ENCODE measurements at regions not wholly inside any gene's neighbourhood (a gene's known extent, or its start where the extent isn't known, plus 50 kb on each side); places are given as distances from the start of the nearest gene placed in this dataset.
A peak's percentile ranks its signal among the peaks of the same experiment; 100 is the strongest.

DNA sequence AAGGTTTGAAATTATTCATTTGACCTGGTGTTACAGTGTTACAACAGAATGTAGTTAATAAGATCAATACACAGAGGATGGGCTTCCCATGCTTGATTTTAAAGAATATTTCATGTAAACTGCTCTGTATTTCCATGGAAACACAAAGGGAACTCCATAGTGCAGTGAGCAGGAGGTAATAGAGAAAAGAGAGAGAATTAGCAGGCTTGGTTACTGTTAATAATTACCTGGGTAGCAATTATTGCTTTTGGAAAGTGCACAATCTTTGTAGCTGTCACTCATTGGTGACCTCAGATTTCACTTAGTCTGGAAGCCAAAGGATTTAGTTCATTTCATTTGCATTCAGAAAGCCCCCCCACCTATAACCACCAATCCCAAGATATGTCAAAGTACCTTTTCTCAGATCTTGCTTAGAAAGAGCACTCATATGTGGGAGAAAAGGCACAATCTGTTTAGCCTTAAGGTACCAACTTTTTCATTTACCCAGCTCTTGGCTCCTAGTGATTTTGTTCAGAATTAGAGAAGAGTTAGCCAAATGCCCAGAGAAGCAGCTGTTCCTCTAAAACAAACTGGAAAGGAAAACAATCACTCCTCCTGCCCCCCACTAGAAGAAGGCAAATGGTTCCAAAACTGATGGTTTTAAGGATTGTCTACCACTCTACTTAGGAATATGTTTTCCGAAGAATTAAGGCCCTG lies 234.5 kb upstream of the SLC24A2 start:
- no peak overlapping the region for H3K9ac ChIP-seq (ENCODE audit: insufficient read length)

GRCh38 chr9:20022410-20022809 lies 233.6 kb upstream of the SLC24A2 start:
- no peak for DNase-seq (ENCODE audit: low read depth, low spot score)
- Histone ChIP-seq H3K36me3 (ENCODE audit: insufficient read depth, low read length) (no peaks in the 10 kb centered on the region), H3K27ac (no peak overlapping the region), H3K9me3 (ENCODE audit: low read depth, low read length) (no peaks in the 10 kb centered on the region), H3K4me3 (no peak overlapping the region), H3K9ac (ENCODE audit: insufficient read length) (no peak overlapping the region)
- TF ChIP-seq POLR2AphosphoS5 (IDR thresholded peaks at IDR 0.05; ENCODE audit: borderline replicate concordance, low read depth, low read length): no peak
- TF ChIP-seq EZH2 (IDR thresholded peaks at IDR 0.05): no peak
- no peak for TF ChIP-seq FOXP2 (optimal IDR thresholded peaks at IDR 0.05; ENCODE audit: control extremely low read depth, extremely low read length, insufficient read depth)

More for the DNA sequence above, 234.5 kb upstream of the SLC24A2 start:
- Histone ChIP-seq H3K36me3 (ENCODE audit: insufficient read depth, low read length) (no peaks in the 10 kb centered on the region), H3K4me3 (no peak overlapping the region), H3K9me3 (ENCODE audit: low read depth, low read length) (no peaks in the 10 kb centered on the region), H3K27ac (no peak overlapping the region)
- DNase-seq (ENCODE audit: low read depth, low spot score): no peak
- TF ChIP-seq EZH2 (IDR thresholded peaks at IDR 0.05): no peak
- TF ChIP-seq POLR2AphosphoS5 (IDR thresholded peaks at IDR 0.05; ENCODE audit: borderline replicate concordance, low read depth, low read length): no peak
- no peak for TF ChIP-seq FOXP2 (optimal IDR thresholded peaks at IDR 0.05; ENCODE audit: control extremely low read depth, extremely low read length, insufficient read depth)

DNA sequence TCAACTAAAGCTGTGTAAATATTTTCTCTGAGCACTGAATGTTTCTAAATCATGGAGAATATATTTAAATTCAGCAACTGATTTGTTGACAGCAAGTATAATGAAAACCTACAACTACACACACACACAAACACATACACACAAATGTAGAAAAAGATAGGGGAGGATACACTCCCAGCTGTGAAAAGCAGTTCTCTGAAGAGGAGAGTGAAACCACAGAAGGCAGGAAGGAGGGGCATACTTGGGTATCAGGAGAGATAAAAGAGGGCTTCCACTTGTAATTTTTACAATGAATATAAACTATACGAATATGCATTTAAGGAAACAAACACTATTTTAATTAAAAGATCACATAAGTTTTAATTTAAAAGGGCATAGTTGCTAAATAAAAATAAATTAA lies 227.8 kb upstream of the SLC24A2 start:
- no peak for DNase-seq (ENCODE audit: low read depth, low spot score)
- TF ChIP-seq FOXP2 (optimal IDR thresholded peaks at IDR 0.05; ENCODE audit: control extremely low read depth, extremely low read length, insufficient read depth) (no peak), EZH2 (IDR thresholded peaks at IDR 0.05) (no peak), POLR2AphosphoS5 (IDR thresholded peaks at IDR 0.05; ENCODE audit: borderline replicate concordance, low read depth, low read length) (no peak)
- H3K27ac ChIP-seq: peak overlapping the region; percentile 86; the same call in 1 of the 2 replicates
- H3K36me3 ChIP-seq (ENCODE audit: insufficient read depth, low read length): no peaks in the 10 kb centered on the region
- no peak overlapping the region for H3K9ac ChIP-seq (ENCODE audit: insufficient read length)
- H3K4me3 ChIP-seq: no peak overlapping the region
- 0 out of 2 replicates have a peak, but pooled peaks cover 3% of the 10 kb centered on the region for H3K9me3 ChIP-seq (ENCODE audit: low read depth, low read length)

DNA sequence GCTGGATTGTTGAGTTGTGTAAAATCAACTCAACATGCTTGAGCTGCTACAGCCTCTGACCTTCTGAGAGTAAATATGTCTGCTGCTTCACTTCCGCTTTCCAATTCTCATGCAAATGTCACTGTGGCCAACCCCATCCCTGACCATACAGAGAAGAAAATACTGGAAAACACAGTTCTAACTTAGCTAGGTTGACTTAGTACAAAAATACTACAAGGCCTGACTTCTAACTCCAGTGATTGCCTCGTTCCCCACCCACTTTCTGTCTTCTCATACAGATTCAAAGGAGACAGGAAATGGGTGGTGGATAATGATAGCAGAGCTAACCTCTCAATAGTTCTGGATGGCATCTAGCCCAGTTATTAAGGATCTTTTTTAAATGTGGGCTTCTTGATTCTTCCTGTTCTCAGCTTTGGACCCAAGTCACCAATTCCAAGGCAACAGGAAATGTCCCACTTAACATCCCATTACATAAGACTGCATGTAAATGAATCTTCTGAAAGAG lies 226.6 kb upstream of the SLC24A2 start:
- H3K9ac ChIP-seq (ENCODE audit: insufficient read length): peak overlapping the region; percentile 30
- 0 out of 2 replicates have a peak, but pooled peaks cover 3% of the 10 kb centered on the region for H3K9me3 ChIP-seq (ENCODE audit: low read depth, low read length)
- H3K36me3 ChIP-seq (ENCODE audit: insufficient read depth, low read length): no peaks in the 10 kb centered on the region
- H3K27ac ChIP-seq: peak overlapping the region; percentile 86
- TF ChIP-seq EZH2 (IDR thresholded peaks at IDR 0.05) (no peak), FOXP2 (optimal IDR thresholded peaks at IDR 0.05; ENCODE audit: control extremely low read depth, extremely low read length, insufficient read depth) (no peak)
- DNase-seq (ENCODE audit: low read depth, low spot score): peak; percentile 97
- peak overlapping the region; percentile 3; the same call in 1 of the 2 replicates for H3K4me3 ChIP-seq

- no peak for DNase-seq (ENCODE audit: low read depth, low spot score)
- TF ChIP-seq FOXP2 (optimal IDR thresholded peaks at IDR 0.05; ENCODE audit: control extremely low read depth, extremely low read length, insufficient read depth): no peak
- TF ChIP-seq POLR2AphosphoS5 (IDR thresholded peaks at IDR 0.05; ENCODE audit: borderline replicate concordance, low read depth, low read length): no peak
- no peak for TF ChIP-seq EZH2 (IDR thresholded peaks at IDR 0.05)
Measured at GRCh38 chr9:20014168-20014567, 225.3 kb upstream of the SLC24A2 start.

GRCh38 chr9:20012232-20012631 lies 223.4 kb upstream of the SLC24A2 start:
- 0 out of 2 replicates have a peak, but pooled peaks cover 3% of the 10 kb centered on the region for H3K9me3 ChIP-seq (ENCODE audit: low read depth, low read length)
- no peaks in the 10 kb centered on the region for H3K36me3 ChIP-seq (ENCODE audit: insufficient read depth, low read length)
- no peak for DNase-seq (ENCODE audit: low read depth, low spot score)
- H3K27ac ChIP-seq: no peak overlapping the region
- no peak overlapping the region for H3K4me3 ChIP-seq
- no peak for TF ChIP-seq EZH2 (IDR thresholded peaks at IDR 0.05)
- TF ChIP-seq POLR2AphosphoS5 (IDR thresholded peaks at IDR 0.05; ENCODE audit: borderline replicate concordance, low read depth, low read length): no peak
- TF ChIP-seq FOXP2 (optimal IDR thresholded peaks at IDR 0.05; ENCODE audit: control extremely low read depth, extremely low read length, insufficient read depth): no peak
- H3K9ac ChIP-seq (ENCODE audit: insufficient read length): no peak overlapping the region

More at GRCh38 chr9:20014168-20014567, 225.3 kb upstream of the SLC24A2 start:
- Histone ChIP-seq H3K4me3 (no peak overlapping the region), H3K36me3 (ENCODE audit: insufficient read depth, low read length) (no peaks in the 10 kb centered on the region), H3K9ac (ENCODE audit: insufficient read length) (no peak overlapping the region), H3K9me3 (ENCODE audit: low read depth, low read length) (0 out of 2 replicates have a peak, but pooled peaks cover 3% of the 10 kb centered on the region), H3K27ac (no peak overlapping the region)

- Histone ChIP-seq H3K27ac (no peak overlapping the region), H3K4me3 (no peak overlapping the region), H3K9ac (ENCODE audit: insufficient read length) (no peak overlapping the region), H3K36me3 (ENCODE audit: insufficient read depth, low read length) (no peaks in the 10 kb centered on the region), H3K9me3 (ENCODE audit: low read depth, low read length) (0 out of 2 replicates have a peak, but pooled peaks cover 3% of the 10 kb centered on the region)
- TF ChIP-seq EZH2 (IDR thresholded peaks at IDR 0.05) (no peak), POLR2AphosphoS5 (IDR thresholded peaks at IDR 0.05; ENCODE audit: borderline replicate concordance, low read depth, low read length) (no peak), FOXP2 (optimal IDR thresholded peaks at IDR 0.05; ENCODE audit: control extremely low read depth, extremely low read length, insufficient read depth) (no peak)
- DNase-seq (ENCODE audit: low read depth, low spot score): no peak
Measured at GRCh38 chr9:20009606-20010005, 220.8 kb upstream of the SLC24A2 start.

- no peak for TF ChIP-seq POLR2AphosphoS5 (IDR thresholded peaks at IDR 0.05; ENCODE audit: borderline replicate concordance, low read depth, low read length)
- TF ChIP-seq EZH2 (IDR thresholded peaks at IDR 0.05): no peak
- no peak for TF ChIP-seq FOXP2 (optimal IDR thresholded peaks at IDR 0.05; ENCODE audit: control extremely low read depth, extremely low read length, insufficient read depth)
- Histone ChIP-seq H3K9ac (ENCODE audit: insufficient read length) (no peak overlapping the region), H3K27ac (no peak overlapping the region), H3K36me3 (ENCODE audit: insufficient read depth, low read length) (no peaks in the 10 kb centered on the region), H3K4me3 (no peak overlapping the region), H3K9me3 (ENCODE audit: low read depth, low read length) (no peaks in the 10 kb centered on the region)
- DNase-seq (ENCODE audit: low read depth, low spot score): no peak
Measured at GRCh38 chr9:20002011-20002410, 213.2 kb upstream of the SLC24A2 start.
